GM06990 (cell line): ENCODE measurements at regions not wholly inside any gene's neighbourhood (a gene's known extent, or its start where the extent isn't known, plus 50 kb on each side); places are given as distances from the start of the nearest gene placed in this dataset.

Source experiments
- DNase-seq: peaks from one replicate; pipeline ENCODE4 v3.0.0-alpha.2; 2011; ENCODE audit not compliant: insufficient read length; ENCODE audit errors: extremely low read depth
- H3K27me3 ChIP-seq: replicated peaks from 2 replicates; pipeline ENCODE4 v1.6.0; 2011; ENCODE audit warnings: low read length; ENCODE audit not compliant: control insufficient read depth, insufficient read depth
- H3K36me3 ChIP-seq: 2 replicates; pipeline ENCODE4 v1.5.1; 2011; ENCODE audit warnings: low read length; ENCODE audit not compliant: control insufficient read depth, insufficient read depth
- H3K4me3 ChIP-seq: replicated peaks from 2 replicates; pipeline ENCODE4 v1.5.1; 2011; ENCODE audit warnings: low read depth, mild to moderate bottlenecking, control low read depth, low read length
- TF ChIP-seq, protein P1 (sequence below): IDR thresholded peaks from 2 replicates; pipeline ENCODE4 v1.5.1; 2011; ENCODE audit warnings: low read length, control low read depth, mild to moderate bottlenecking, inconsistent platforms; ENCODE audit not compliant: insufficient read depth, poor library complexity, severe bottlenecking

DNA sequence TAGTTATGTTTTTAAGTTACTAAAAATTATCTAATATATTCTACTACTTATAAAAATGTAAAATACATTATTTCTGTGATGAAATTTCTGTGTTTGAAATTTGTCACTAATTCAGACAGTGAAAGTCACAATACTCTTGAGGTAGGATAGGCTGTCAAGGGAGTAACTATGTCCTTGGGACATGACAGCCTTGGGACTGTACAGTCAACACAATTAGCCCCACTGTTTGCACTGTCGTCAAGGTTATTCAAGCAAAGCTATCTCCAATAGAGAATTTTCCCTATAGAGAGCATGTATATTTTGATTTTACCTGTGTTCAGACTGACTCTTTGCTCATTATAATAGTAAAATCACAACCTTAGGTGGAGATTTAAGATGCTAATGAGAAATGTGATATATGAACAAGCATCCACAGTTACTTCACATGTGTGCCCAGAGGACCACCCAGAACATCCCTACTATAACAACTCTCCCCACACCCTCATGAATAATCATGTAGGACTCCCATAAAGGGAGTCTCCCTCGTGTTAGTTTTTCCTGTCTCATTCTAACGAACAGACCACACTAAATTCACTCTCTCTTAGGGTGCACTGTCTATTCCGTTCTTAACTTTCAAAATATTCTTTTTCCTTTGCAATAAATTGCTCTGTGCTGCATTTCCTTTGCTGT lies 1476.3 kb upstream of the CADM2 start:
- H3K4me3 ChIP-seq = no peak overlapping the region
- TF ChIP-seq, protein P1, sequence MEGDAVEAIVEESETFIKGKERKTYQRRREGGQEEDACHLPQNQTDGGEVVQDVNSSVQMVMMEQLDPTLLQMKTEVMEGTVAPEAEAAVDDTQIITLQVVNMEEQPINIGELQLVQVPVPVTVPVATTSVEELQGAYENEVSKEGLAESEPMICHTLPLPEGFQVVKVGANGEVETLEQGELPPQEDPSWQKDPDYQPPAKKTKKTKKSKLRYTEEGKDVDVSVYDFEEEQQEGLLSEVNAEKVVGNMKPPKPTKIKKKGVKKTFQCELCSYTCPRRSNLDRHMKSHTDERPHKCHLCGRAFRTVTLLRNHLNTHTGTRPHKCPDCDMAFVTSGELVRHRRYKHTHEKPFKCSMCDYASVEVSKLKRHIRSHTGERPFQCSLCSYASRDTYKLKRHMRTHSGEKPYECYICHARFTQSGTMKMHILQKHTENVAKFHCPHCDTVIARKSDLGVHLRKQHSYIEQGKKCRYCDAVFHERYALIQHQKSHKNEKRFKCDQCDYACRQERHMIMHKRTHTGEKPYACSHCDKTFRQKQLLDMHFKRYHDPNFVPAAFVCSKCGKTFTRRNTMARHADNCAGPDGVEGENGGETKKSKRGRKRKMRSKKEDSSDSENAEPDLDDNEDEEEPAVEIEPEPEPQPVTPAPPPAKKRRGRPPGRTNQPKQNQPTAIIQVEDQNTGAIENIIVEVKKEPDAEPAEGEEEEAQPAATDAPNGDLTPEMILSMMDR = no peak
- DNase-seq = no peak
- H3K27me3 ChIP-seq = no peaks in the 10 kb centered on the region
- H3K36me3 ChIP-seq = no peaks in the 10 kb centered on the region

DNA sequence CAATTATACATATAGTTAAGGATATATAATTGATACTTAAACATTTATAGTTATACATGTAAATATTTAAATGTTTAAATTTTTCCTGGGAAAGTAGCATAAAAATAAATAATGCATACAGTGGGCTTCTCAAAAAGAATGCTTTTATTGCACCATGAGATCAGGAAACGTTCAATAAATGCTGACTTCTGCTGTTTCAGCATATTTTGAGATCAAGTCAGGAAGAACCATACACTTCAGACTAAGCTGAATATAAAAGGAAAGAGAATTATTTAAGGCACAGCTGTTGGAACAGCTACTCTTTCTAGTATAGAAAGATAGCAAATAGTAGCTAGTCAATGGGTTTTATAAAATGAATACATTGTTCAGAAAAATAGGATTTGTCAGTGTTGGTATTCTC lies 1462.3 kb upstream of the CADM2 start:
- no peaks in the 10 kb centered on the region for H3K36me3 ChIP-seq
- no peaks in the 10 kb centered on the region for H3K27me3 ChIP-seq
- TF ChIP-seq, protein P1 = no peak
- DNase-seq = no peak
- no peak overlapping the region for H3K4me3 ChIP-seq

DNA sequence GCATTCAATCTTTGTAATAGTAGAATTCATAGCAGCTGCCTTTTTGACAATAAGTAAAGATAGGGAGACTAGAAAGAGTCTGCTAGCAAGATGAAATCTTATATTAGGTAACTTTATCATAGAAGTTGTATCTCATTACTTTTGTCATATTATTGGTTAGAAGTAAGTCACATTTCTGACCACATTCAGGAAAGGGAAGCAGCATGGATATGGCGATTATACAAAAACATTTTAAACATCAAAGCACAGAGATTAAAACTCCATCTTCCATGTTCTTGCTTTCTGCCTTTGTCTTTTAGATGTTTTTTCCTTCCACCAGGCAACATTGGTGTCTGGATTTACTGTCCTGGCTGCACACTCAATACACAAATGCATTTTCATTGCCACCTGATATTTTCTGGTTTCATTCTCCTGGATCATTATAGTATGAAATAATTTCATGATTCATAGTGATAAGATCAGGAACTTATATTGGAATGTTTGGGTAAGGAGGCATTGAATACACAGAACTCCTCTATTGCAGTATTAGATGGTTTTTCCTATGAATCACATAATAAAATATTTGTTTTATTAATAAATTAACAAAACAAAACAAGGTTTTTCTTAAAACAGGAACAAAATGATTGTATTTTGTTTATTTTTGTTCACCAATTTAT lies 1460.3 kb upstream of the CADM2 start:
- no peaks in the 10 kb centered on the region for H3K36me3 ChIP-seq
- H3K27me3 ChIP-seq = no peaks in the 10 kb centered on the region
- TF ChIP-seq, protein P1 = no peak
- no peak overlapping the region for H3K4me3 ChIP-seq
- no peak for DNase-seq

DNA sequence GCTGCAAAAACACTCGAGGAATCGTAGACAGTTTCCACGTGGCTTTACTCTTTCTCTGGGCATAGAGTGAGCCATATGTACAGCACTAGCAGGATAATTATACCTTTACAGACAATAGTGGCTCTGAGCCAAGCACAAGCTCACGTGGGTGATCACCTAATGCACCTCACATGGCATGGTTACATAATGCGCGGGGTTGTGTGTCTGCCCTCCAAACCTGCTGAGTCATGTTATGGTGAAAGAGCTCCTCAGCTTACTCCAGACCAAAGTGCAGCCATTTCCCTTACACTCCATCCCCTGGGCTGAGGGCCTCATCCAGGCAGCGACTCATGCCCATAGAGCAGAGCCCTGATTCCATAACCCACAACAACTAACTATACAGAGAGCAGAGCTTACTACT lies 1458.4 kb upstream of the CADM2 start:
- H3K36me3 ChIP-seq = no peaks in the 10 kb centered on the region

DNA sequence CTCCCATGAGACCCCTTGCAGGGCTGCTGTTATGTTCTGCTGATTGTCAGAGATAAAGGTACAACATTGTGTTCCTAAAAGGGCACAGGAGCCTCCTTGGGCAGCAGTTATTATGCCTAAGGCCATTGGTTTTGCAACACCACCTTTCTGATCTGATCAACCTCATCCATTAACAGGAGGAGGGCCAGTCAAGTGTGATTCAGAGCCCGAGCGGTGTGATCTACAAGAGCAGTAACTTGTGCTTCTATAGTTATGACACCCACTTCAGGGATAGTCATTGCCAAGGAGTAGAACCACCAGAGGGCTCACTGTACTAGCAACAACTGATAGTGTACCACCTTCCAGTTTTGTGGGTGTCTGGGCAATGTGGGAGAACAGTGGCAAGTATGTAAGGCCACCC lies 1457.9 kb upstream of the CADM2 start:
- Histone ChIP-seq H3K36me3 (no peaks in the 10 kb centered on the region), H3K27me3 (no peaks in the 10 kb centered on the region), H3K4me3 (no peak overlapping the region)
- TF ChIP-seq, protein P1 = no peak
- no peak for DNase-seq

More for the DNA sequence above, 1458.4 kb upstream of the CADM2 start:
- Histone ChIP-seq H3K4me3 (no peak overlapping the region), H3K27me3 (no peaks in the 10 kb centered on the region)
- TF ChIP-seq, protein P1 = no peak
- DNase-seq = no peak
